ENCODE measurements at regions not wholly inside any gene's neighbourhood (a gene's known extent, or its start where the extent isn't known, plus 50 kb on each side); places are given as distances from the start of the nearest gene placed in this dataset.

DNA sequence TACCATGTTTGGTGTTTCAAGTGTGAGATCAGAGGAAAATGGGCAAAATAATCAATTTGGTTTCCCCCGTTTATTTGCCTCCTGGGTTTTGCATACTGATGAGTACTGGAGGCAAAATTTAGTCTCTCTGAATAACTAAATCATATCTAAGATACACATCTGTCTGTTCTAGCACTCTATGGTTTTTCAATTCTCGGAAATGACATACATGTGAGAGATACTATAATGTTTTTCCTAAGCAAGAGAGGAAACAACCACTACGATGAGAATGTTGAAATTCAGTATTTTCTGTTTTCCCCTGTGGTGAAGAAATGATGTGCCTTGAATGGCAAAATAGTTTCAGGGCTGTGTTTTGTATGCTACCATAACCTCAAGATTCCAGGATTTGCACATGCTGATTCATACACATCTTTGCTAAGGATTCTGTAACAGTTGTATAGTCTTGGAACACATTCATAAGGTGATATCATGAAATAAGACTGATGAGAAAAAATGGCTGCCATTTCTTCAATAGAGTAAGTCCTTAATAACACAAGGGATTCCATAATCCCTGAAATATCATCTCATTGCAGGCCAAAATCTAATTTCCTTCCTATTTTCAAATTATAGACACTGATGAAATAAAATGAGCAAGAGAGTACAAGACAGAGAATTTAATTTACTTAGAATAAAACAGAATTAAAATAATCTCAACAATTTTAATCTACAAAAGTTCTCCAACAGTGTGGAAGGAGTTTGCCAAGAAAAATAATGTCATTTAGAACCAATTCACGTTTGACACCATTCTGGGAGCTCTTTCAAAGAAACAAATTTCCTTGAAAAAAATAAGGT, 316.6 kb downstream of the FIGN start:
- TF ChIP-seq TAF1 (IDR thresholded peaks at IDR 0.05; ENCODE audit: low read depth, low read length): no peak
- no peak for TF ChIP-seq POLR2A (IDR thresholded peaks at IDR 0.05; ENCODE audit: low read depth, low read length)
